Astrocyte (in vitro differentiated cells and primary cell): ENCODE measurements at regions not wholly inside any gene's neighbourhood (a gene's known extent, or its start where the extent isn't known, plus 50 kb on each side); places are given as distances from the start of the nearest gene placed in this dataset.

Experiments used
- CTCF ChIP-seq: IDR thresholded peaks from 2 replicates; pipeline ENCODE4 v1.5.1; 2011; ENCODE audit warnings: low read depth, mild to moderate bottlenecking, inconsistent platforms, low read length, moderate library complexity; ENCODE audit not compliant: insufficient read depth
- EZH2 ChIP-seq: IDR thresholded peaks from 2 replicates; pipeline ENCODE4 v1.6.1; 2012; ENCODE audit warnings: mild to moderate bottlenecking, low read length, inconsistent platforms; ENCODE audit not compliant: insufficient read depth

- no peak for TF ChIP-seq CTCF
- TF ChIP-seq EZH2, result no peak
Measured at GRCh38 chr5:134467231-134467630, 55.5 kb upstream of the CDKN2AIPNL start.
